HG02759 (cell line): ENCODE measurements at regions not wholly inside any gene's neighbourhood (a gene's known extent, or its start where the extent isn't known, plus 50 kb on each side); places are given as distances from the start of the nearest gene placed in this dataset.
A peak's percentile ranks its signal among the peaks of the same experiment; 100 is the strongest.
"Not testable (repeated sequence)": the region's sequence is repeated elsewhere in the genome, so short reads cannot be mapped to it uniquely, and the experiment has no call there.

Source experiments
- ATAC-seq: cut with Tn5 transposase; IDR thresholded peaks from one replicate; pipeline ENCODE4 v1.9.1; 2021; ENCODE audit warnings: mild to moderate bottlenecking, moderate library complexity; ENCODE audit not compliant: unreplicated experiment

- ATAC-seq, result peak; percentile 48
Observed at GRCh38 chr21:5101749-5102148, 5419.6 kb upstream of the TPTE start.

GRCh38 chr21:5103880-5104561 is 5417.4 kb upstream of the TPTE start:
- not testable (repeated sequence) for ATAC-seq

- ATAC-seq, result not testable (repeated sequence)
Observed at GRCh38 chr21:5104562-5104928, 5416.8 kb upstream of the TPTE start.

- peak; percentile 47 for ATAC-seq
Observed at GRCh38 chr21:5105939-5106708, 5415.3 kb upstream of the TPTE start.

GRCh38 chr21:5106767-5107464 is 5414.5 kb upstream of the TPTE start:
- peak; percentile 28 for ATAC-seq

- not testable (repeated sequence) for ATAC-seq
Observed at GRCh38 chr21:5107637-5108036, 5413.7 kb upstream of the TPTE start.

GRCh38 chr21:5108048-5108775 is 5413.2 kb upstream of the TPTE start:
- not testable (repeated sequence) for ATAC-seq

- ATAC-seq, result not testable (repeated sequence)
Observed at GRCh38 chr21:5111197-5111596, 5410.2 kb upstream of the TPTE start.

GRCh38 chr21:5113092-5113491 is 5408.3 kb upstream of the TPTE start:
- not testable (repeated sequence) for ATAC-seq

GRCh38 chr21:5114468-5114867 is 5406.9 kb upstream of the TPTE start:
- ATAC-seq, result not testable (repeated sequence)

- ATAC-seq, result not testable (repeated sequence)
Observed at GRCh38 chr21:5114893-5115645, 5406.3 kb upstream of the TPTE start.

- ATAC-seq, result peak; percentile 14
Observed at GRCh38 chr21:5115646-5116343, 5405.6 kb upstream of the TPTE start.

- peak; percentile 27 for ATAC-seq
Observed at GRCh38 chr21:5116344-5117123, 5404.8 kb upstream of the TPTE start.

- ATAC-seq, result not testable (repeated sequence)
Observed at GRCh38 chr21:5117135-5117534, 5404.2 kb upstream of the TPTE start.

- ATAC-seq, result not testable (repeated sequence)
Observed at GRCh38 chr21:5117666-5118295, 5403.6 kb upstream of the TPTE start.

GRCh38 chr21:5118296-5118679 is 5403.1 kb upstream of the TPTE start:
- not testable (repeated sequence) for ATAC-seq

- ATAC-seq, result not testable (repeated sequence)
Observed at GRCh38 chr21:5119179-5119578, 5402.2 kb upstream of the TPTE start.

GRCh38 chr21:5121399-5121798 is 5400.0 kb upstream of the TPTE start:
- not testable (repeated sequence) for ATAC-seq
